ENCODE measurements at regions not wholly inside any gene's neighbourhood (a gene's known extent, or its start where the extent isn't known, plus 50 kb on each side); places are given as distances from the start of the nearest gene placed in this dataset.

DNA sequence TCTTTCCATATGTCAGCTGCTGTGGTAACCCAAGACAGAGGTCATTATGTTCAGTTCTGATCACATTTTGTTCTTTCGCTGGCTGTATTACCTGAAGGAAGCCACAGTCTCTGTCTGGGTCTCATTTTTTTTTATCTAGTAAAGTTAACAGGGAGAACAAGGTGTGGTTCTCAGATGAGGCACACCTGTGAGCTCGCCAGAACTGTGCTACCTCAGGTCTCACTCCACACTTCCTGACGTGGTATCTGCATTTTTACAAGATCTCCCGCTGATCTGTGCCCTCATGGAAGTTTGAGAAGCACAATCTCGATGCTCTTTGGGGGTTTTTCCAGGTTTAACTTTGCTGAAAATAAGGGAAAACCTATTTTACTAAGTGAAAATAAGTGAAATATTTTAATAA is 169.5 kb upstream of the CENPW start:
- H3K9ac ChIP-seq (ENCODE audit: low read length), result no peak overlapping the region
- no peak overlapping the region for H3K27ac ChIP-seq (ENCODE audit: low read length)
- no peaks in the 10 kb centered on the region for H3F3A ChIP-seq (ENCODE audit: low read length, unreplicated experiment)
- ATAC-seq, result peak; percentile 37; the same call in 1 of the 2 replicates
- H3K4me2 ChIP-seq (ENCODE audit: low read length), result peak overlapping the region; percentile 39; the same call in 1 of the 2 replicates
- H3K79me2 ChIP-seq (ENCODE audit: low read length), result no peaks in the 10 kb centered on the region
- no peaks in the 10 kb centered on the region for H3K27me3 ChIP-seq (ENCODE audit: low read length)
- no peak overlapping the region for H3K4me3 ChIP-seq (ENCODE audit: low read length)
- CTCF ChIA-PET, result no interaction called here
- intact Hi-C loops (cut with micrococcal nuclease), result no loop called here
- H3K36me3 ChIP-seq (ENCODE audit: low read depth, low read length), result no peaks in the 10 kb centered on the region
- no peaks in the 10 kb centered on the region for H3K9me3 ChIP-seq (ENCODE audit: low read length)
- BruUV-seq (replicated peaks), result no TSS peak
- no peaks in the 10 kb centered on the region for H3K9me2 ChIP-seq (replicated peaks; ENCODE audit: low read length)
- H4K20me1 ChIP-seq (ENCODE audit: low read length), result no peaks in the 10 kb centered on the region
- POLR2A ChIA-PET (ENCODE audit: unreplicated experiment), result no interaction called here
- H2AFZ ChIP-seq (ENCODE audit: low read length), result peak overlapping the region; percentile 45; the same call in 1 of the 2 replicates
- peaks cover 5% of the 10 kb centered on the region for H3K4me1 ChIP-seq (ENCODE audit: insufficient read depth, low read length)
- no peak for DNase-seq
- TF ChIP-seq EZH2 (IDR thresholded peaks at IDR 0.05; ENCODE audit: low read length, unreplicated experiment), result no peak
- TF ChIP-seq CTCF (conservative IDR thresholded peaks at IDR 0.05; ENCODE audit: low read depth, low read length), result no peak
- TF ChIP-seq EZH2phosphoT487 (IDR thresholded peaks at IDR 0.05; ENCODE audit: borderline replicate concordance, low read length), result no peak

- TF ChIP-seq EZH2 (IDR thresholded peaks at IDR 0.05; ENCODE audit: low read length, unreplicated experiment) (no peak), CTCF (conservative IDR thresholded peaks at IDR 0.05; ENCODE audit: low read depth, low read length) (peak; percentile 69)
These were observed 168.9 kb upstream of the CENPW start for GRCh38 chr6:126170978-126171382.

DNA sequence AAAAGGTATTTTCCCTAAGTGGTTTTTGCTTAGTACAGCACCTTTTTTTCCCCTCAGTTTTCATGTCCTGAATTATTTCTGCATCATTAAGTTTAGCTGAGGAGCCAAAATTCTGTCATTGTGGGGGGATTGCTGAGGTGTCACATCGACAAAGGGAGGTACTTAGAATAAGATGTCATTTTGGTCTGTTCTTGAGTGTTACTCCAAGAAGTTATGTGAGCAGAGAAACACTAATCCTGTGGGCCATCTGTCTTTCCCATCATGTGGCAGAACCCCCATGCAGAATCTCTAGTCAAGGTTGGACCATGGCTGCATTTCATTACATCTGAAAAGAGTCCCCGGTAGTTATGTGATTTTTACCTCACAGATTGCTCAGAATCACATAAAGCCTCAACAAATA is 167.8 kb upstream of the CENPW start:
- H3K4me1 ChIP-seq (ENCODE audit: insufficient read depth, low read length), result peaks cover 5% of the 10 kb centered on the region
- H3K9me3 ChIP-seq (ENCODE audit: low read length), result no peaks in the 10 kb centered on the region
- H3F3A ChIP-seq (ENCODE audit: low read length, unreplicated experiment), result no peaks in the 10 kb centered on the region
- ATAC-seq (no peak), DNase-seq (no peak)
- no peak overlapping the region for H3K4me2 ChIP-seq (ENCODE audit: low read length)
- no peak overlapping the region for H3K4me3 ChIP-seq (ENCODE audit: low read length)
- no TSS peak for BruUV-seq (replicated peaks)
- H3K27me3 ChIP-seq (ENCODE audit: low read length), result no peaks in the 10 kb centered on the region
- H3K27ac ChIP-seq (ENCODE audit: low read length), result no peak overlapping the region
- H3K79me2 ChIP-seq (ENCODE audit: low read length), result no peaks in the 10 kb centered on the region
- H2AFZ ChIP-seq (ENCODE audit: low read length), result no peak overlapping the region
- CTCF ChIA-PET, result no interaction called here
- no peaks in the 10 kb centered on the region for H3K36me3 ChIP-seq (ENCODE audit: low read depth, low read length)
- no peaks in the 10 kb centered on the region for H4K20me1 ChIP-seq (ENCODE audit: low read length)
- no peaks in the 10 kb centered on the region for H3K9me2 ChIP-seq (replicated peaks; ENCODE audit: low read length)
- TF ChIP-seq EZH2 (IDR thresholded peaks at IDR 0.05; ENCODE audit: low read length, unreplicated experiment), result no peak
- no peak for TF ChIP-seq EZH2phosphoT487 (IDR thresholded peaks at IDR 0.05; ENCODE audit: borderline replicate concordance, low read length)
- no peak for TF ChIP-seq CTCF (conservative IDR thresholded peaks at IDR 0.05; ENCODE audit: low read depth, low read length)
- no peak overlapping the region for H3K9ac ChIP-seq (ENCODE audit: low read length)
- POLR2A ChIA-PET (ENCODE audit: unreplicated experiment), result no interaction called here
- intact Hi-C loops (cut with micrococcal nuclease), result no loop called here

More at GRCh38 chr6:126170978-126171382, 168.9 kb upstream of the CENPW start:
- BruUV-seq (replicated peaks), result no TSS peak
- Histone ChIP-seq H3F3A (ENCODE audit: low read length, unreplicated experiment) (no peaks in the 10 kb centered on the region), H3K9me2 (replicated peaks; ENCODE audit: low read length) (no peaks in the 10 kb centered on the region), H3K9ac (ENCODE audit: low read length) (no peak overlapping the region), H3K4me2 (ENCODE audit: low read length) (no peak overlapping the region), H3K79me2 (ENCODE audit: low read length) (no peaks in the 10 kb centered on the region), H3K4me1 (ENCODE audit: insufficient read depth, low read length) (peaks cover 5% of the 10 kb centered on the region), H3K27ac (ENCODE audit: low read length) (no peak overlapping the region), H3K9me3 (ENCODE audit: low read length) (no peaks in the 10 kb centered on the region), H3K27me3 (ENCODE audit: low read length) (no peaks in the 10 kb centered on the region), H3K36me3 (ENCODE audit: low read depth, low read length) (no peaks in the 10 kb centered on the region), H2AFZ (ENCODE audit: low read length) (peak overlapping the region; percentile 45; the same call in 1 of the 2 replicates), H3K4me3 (ENCODE audit: low read length) (no peak overlapping the region), H4K20me1 (ENCODE audit: low read length) (no peaks in the 10 kb centered on the region)
- intact Hi-C loops (cut with micrococcal nuclease), result loop anchor here (1.0 kb wide), 2 partner anchors 138 to 175 kb away; no protein-coding TSS in a partner anchor
- ATAC-seq, result peak; percentile 60
- ChIA-PET CTCF (no interaction called here), POLR2A (ENCODE audit: unreplicated experiment) (no interaction called here)
- peak; percentile 59 for DNase-seq
